C4-2B (cell line): ENCODE measurements at regions not wholly inside any gene's neighbourhood (a gene's known extent, or its start where the extent isn't known, plus 50 kb on each side); places are given as distances from the start of the nearest gene placed in this dataset.

Source experiments
- CTCF ChIP-seq: fragments of 450-650 bp; conservative IDR thresholded peaks from 2 replicates; pipeline ENCODE4 v1.5.1; 2017; ENCODE audit warnings: mild to moderate bottlenecking
- ZFX ChIP-seq: fragments of 450-650 bp; IDR thresholded peaks from 2 replicates; pipeline ENCODE4 v1.6.1; 2017

GRCh38 chr6:40802481-40802880 is 215.3 kb upstream of the LRFN2 start:
- TF ChIP-seq CTCF: no peak
- TF ChIP-seq ZFX: no peak
